NCI-H2196 treated with DMSO at 0.1 percent for 48 hours (cell line): ENCODE measurements at regions not wholly inside any gene's neighbourhood (a gene's known extent, or its start where the extent isn't known, plus 50 kb on each side); places are given as distances from the start of the nearest gene placed in this dataset.

ENCODE experiments used
- DNase-seq: peaks from one replicate; lab custom pipeline; 2025; ENCODE audit not compliant: unreplicated experiment; lab: John Stamatoyannopoulos, UW

DNA sequence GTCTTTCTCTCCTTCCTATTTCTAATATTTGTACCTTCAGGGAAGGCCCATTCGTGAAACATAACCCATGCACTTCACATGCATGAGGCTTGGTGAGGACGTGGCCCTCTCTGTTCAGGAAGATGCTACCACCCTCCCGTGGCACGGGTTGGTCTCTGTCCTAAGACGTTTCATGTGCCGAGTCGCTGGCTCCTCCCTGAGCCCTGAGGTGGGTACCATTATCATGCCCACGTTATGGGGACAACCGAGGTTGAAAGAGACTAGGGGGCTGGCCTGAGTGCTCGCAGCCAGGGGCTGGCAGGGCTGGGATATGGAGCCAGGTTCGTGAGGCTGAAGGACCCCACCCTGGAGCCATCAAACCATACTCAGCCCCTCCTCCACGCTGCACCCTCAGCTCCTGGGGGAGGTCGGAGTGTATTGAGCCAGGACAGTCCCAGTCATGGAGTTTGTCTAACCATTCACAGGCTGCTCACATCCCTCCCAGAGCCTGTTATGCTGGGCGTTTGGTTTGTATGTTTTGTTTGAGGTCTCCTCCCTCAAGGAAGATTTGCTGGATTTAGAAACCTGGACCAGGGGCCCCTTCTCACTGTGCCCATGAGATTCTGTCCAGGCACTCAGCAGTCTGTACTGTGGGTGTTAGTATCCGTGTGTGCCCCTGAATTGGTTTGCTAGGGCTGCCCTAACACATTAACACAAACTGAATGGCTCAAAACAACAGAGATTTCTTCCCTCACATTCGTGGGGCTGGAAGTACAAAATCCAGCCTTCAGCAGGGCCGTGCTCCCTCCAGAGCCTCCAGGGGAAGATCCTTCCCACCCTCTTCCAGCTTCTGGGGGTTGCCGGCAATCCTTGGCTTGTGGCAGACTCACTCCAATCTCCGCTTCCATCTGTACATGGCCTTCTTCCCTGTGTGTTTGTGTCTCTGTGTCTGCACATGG is 88.3 kb downstream of the ANKRD60 start:
- DNase-seq: no peak

- no peak for DNase-seq
These were observed 90.1 kb downstream of the ANKRD60 start for GRCh38 chr20:58138395-58138794.

GRCh38 chr20:58137651-58138265 is 90.7 kb downstream of the ANKRD60 start:
- no peak for DNase-seq

- no peak for DNase-seq
These were observed 91.2 kb downstream of the ANKRD60 start for GRCh38 chr20:58137236-58137635.

GRCh38 chr20:58136149-58136484 is 92.3 kb downstream of the ANKRD60 start:
- no peak for DNase-seq

DNA sequence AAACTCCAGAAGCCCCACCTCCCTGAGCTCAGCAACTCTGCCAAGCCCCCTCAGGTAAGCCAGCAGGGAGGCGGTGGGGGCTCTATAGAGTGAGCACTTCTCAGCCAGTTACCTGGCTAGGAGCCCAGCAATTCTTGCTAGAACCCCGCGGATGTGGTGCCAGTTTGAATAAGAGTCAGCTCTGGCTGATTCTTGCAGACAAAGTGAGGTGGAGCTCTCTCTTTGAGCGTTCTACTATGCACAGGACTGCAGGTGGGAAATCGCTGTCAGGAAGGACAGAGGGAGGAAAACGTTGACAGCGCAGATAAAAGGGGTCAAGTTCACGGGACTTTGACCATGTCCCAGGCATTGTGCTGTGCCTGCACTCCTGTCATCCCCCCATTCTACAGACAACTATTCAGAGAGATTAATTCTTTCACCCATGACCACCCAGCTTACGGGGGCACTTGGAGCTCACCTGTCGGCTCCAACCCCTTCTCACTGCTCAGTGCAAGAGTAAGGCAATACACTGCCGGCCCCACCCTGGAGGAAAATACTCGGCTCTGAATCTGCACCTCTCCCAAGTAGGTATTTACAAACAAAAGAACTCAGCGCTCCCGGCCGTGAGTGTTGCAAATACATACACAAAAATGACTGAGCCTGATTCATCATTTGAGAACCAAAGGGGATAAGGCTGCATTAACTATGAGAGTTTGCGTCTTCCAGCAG is 92.9 kb downstream of the ANKRD60 start:
- DNase-seq: no peak

DNA sequence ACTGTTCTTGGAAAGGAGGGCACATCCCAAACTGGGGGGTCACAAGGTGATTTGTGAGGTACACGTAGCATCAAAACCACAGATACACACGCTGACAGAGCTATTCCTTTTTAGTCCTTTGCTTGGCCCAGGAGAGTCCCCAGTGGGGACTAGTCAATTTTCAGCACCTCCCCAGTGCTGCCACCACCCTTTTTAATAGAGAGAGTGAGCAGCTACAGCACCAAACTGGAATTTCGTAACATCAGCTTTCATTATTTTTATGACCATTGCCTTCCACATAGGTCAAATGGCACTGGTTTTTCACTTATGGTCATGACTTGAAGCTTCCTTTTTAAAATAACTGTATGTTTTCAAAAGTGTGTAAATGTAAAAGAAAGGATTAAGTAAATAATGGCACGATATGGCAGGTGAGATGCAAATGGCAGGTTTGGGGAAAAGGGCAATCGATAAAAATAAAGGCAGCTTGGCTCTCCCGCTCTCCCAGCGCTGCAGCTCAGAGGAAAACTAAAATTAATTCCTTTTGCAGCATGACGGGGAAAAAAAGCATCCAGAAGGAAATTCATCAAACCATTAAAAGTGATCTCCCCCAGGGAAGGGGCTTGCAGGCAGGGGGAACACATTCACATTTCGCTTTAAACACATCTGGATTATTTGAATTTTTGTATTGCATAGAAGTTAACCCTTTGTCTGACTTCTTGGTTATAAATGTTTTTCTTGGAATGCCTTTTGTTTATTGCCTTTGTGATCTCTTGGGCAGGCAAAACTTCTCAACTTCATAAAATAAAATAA is 95.2 kb downstream of the ANKRD60 start:
- no peak for DNase-seq

DNA sequence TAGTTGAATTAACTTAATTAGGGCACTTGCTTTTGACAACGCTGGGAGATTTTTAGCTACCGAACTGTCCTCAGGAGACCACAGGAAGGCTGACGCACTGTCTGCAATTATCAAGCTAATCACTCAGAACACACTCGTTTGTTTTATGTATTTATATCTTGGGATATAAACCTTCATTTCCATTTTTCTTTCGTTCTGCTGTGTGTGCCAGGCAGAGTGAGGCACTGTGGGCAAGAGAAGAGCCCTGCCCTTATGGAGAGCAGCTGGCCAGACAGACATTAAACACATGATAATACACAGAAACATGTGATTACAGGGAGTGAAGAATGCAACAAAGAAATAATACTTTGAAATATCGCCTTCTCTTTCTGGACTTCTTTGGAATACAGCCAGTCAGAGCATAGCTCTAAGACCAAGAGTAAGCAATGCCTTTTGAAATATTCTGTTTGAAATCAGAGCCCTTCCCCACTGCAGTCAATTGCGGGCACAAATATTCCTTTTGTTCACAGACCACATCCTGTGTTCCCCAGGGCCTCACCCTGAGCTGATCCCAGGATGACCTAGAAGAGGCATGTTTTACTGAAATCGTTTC is 96.8 kb downstream of the ANKRD60 start:
- DNase-seq: no peak

DNA sequence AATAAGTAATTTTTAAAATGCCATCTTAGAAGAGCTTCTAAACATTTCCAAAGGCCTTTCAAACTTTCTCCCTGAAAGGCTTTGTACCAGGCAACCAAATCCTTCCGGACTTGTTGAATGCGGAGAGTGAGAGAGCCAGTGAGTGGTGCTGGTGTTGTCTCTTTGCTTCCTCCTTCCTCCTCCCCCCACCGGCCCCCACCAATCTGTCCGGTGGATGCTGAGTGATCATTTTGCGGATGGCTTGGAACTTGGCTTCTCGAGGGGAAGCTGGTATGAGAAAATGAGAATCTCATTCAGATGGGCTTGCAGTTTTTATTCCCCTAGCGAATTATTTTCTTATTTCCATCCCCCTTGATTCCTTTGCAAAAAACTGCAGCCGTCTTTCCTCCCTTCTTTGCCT is 97.3 kb downstream of the ANKRD60 start:
- DNase-seq: no peak

GRCh38 chr20:58130581-58130980 is 97.9 kb downstream of the ANKRD60 start:
- no peak for DNase-seq

GRCh38 chr20:58130156-58130555 is 98.3 kb downstream of the ANKRD60 start:
- DNase-seq: no peak

- DNase-seq: no peak
These were observed 98.7 kb downstream of the ANKRD60 start for GRCh38 chr20:58129721-58130151.

GRCh38 chr20:58128635-58129625 is 99.5 kb downstream of the ANKRD60 start:
- DNase-seq: no peak

DNA sequence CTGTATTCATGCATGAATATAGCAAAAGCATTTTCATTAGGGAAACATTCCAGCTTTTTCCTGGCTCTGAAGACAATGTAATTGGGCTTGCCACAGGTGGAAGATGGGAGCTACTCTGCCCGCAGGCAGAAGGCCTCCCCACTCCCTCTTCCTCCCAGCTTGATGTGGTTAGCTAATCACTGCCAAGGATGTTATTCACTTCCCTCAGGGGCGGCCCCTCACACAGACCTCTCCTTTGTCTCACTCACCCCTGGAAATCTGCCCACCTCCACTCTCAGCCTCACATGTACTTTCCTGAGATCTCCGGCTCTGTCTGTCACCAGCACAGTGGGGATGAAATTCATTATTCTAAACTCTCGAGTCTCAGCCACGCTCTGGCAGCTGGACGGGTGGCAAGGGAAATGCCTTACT is 100.7 kb downstream of the ANKRD60 start:
- DNase-seq: no peak

DNA sequence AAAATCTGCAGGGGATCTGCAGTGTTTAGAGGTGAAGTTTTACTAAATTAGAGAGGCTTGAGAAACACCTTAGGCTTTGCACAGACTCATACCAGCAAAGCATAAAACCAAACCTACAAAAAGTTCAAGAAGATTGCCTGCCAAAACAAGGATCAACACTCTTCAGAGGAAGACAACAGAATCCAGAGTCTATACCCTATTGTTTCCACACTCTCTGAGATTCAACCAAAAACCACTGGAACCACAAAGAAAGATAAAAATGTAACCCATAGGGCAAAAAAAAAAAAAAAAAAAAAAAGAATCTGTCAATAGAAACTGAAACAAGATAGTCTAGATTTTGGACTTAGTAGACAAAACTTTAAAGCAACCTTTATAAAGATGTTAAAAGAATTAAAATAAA is 102.7 kb downstream of the ANKRD60 start:
- DNase-seq: no peak

DNA sequence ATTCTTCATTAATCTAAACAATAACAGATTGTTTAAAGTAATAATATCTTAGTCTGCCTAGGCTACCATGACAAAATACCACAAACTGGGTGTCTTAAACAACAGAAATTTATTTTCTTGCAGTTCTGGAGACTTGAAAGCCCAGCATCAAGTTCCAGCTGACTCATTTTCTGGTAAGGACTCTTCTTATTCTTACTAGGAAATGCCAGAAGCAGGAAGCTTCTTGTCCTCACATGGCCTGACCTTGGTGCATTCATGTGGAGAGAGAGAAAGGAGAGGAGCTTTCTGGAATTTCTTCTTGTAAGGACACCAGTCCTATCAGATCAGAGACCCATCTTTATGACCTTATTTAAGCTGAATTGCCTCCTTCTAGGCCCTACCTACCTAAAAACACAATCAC is 110.5 kb downstream of the ANKRD60 start:
- DNase-seq: no peak

DNA sequence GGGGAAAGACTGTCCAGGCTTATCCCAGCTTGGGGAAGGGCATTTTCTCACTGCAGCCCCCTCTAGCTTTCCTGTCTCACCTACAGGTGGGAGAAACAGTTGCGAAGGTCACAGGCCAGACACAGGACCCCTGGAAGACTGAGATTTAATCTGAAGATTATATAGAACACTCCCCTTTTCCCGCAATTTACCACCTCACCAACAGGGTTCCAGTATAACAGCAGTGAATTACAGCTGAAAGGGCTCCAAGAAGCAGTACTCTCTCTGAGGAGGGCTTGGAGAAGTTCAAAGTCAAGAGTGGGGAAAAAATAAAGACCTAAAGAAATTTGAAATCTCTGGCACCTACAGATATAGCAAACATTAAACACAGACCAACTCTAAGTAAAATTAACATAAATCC is 111.9 kb downstream of the ANKRD60 start:
- no peak for DNase-seq

GRCh38 chr20:58113716-58114115 is 114.7 kb downstream of the ANKRD60 start:
- no peak for DNase-seq

DNA sequence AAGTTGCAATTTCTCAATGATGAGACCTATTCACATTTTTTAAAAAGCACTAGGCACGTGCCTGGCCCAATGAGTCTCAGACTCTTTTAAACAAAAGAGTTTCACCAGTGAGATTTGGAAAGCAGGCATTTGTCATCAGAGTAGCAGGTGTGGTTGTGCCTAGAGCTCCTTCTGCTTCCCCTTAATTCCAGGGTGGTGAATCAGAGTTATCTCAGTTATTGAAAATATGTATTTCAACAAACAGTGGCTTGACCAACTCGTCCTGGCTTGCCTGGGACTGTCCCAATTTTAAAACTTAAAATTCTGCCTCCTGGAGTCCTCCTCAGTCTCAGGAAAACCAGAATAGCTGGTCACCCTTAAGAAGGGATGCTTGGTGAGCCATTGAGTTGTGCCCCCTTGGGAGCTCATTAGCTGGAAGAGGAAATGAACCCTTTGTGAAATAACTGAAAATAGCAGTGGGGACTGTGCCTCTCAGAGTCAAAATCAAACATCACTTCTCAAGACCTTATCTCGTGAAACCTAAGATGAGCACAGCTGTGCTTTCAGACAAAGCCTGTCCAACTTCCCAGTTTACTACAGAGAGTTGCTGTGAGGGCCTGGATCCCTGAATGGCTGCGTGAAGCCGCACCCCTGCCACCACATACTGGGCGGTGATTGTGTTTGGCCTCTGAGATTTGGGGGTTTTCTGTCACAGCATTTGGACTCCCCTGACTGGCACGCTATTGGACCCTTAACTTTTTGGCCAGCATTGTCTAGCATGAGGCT is 116.3 kb downstream of the ANKRD60 start:
- DNase-seq: no peak
